HK-2 (cell line): ENCODE measurements at regions not wholly inside any gene's neighbourhood (a gene's known extent, or its start where the extent isn't known, plus 50 kb on each side); places are given as distances from the start of the nearest gene placed in this dataset.

Experiments
- DNase-seq: peaks from one replicate; pipeline ENCODE4 v3.0.0-alpha.2; 2018; ENCODE audit not compliant: unreplicated experiment

DNA sequence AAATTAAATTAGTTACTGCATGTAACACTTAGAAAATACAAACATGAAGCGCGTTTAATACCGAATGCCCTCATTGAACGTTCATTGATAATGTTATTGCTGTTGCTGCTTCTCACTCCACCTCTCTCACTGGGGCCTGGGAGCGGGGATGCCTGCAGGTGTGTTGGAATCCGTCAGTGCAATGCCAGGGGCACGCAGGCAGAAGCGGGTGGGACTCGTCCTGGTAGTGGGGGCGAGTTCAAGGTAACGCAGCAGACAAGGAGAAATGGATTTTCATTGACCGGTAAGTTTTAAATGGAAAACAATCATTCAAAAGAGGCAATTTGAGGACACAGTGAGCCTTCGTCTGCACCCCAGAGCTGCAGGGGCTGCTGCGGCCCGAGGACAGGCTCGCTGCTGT is 71.2 kb upstream of the AFDN start:
- DNase-seq = no peak

DNA sequence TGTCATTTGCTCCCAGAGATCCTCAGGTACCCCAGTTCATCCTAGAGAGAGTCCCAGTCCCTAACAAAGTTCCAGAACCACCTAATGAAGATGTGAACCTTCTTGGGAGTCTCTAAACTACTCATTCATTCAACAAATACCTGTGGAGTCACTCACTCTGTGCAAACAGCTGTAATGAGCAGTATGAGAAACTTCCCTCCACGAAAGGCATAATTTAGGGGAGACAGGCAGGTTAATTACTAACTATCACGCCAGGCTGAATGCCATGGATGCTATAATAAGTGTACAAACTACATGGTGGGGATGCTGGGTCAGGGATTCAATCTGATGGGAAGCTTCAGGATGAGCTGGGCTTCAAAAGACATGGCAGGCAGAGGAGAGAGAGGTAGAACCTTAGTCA is 70.1 kb upstream of the AFDN start:
- no peak for DNase-seq

GRCh38 chr6:167757249-167757648 is 69.5 kb upstream of the AFDN start:
- no peak for DNase-seq

DNA sequence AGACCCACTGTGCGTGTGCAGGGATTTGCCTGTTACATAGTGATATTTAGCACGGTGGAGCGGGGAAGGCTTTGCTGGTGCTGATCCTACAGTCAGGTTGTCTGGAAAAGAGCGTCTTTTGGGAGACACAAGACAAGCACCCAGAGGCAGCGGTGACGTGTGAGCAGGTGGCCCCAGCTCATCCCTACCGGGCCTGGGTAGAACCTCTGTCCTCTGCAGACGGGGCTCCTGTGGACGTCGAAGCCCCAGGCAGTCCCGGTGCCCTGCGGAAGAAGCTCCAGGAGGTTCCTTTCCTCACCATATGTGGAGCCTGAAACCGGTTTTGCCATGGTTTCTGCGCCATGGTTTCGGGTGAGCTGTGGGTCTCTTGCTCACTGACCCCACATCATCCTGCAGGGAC is 68.9 kb upstream of the AFDN start:
- DNase-seq = no peak

- DNase-seq = no peak
Measured at GRCh38 chr6:167758309-167759023, 68.2 kb upstream of the AFDN start.

- no peak for DNase-seq
Measured at GRCh38 chr6:167759206-167759605, 67.5 kb upstream of the AFDN start.

- no peak for DNase-seq
Measured at GRCh38 chr6:167759912-167760311, 66.8 kb upstream of the AFDN start.

GRCh38 chr6:167760979-167761793 is 65.5 kb upstream of the AFDN start:
- no peak for DNase-seq

DNA sequence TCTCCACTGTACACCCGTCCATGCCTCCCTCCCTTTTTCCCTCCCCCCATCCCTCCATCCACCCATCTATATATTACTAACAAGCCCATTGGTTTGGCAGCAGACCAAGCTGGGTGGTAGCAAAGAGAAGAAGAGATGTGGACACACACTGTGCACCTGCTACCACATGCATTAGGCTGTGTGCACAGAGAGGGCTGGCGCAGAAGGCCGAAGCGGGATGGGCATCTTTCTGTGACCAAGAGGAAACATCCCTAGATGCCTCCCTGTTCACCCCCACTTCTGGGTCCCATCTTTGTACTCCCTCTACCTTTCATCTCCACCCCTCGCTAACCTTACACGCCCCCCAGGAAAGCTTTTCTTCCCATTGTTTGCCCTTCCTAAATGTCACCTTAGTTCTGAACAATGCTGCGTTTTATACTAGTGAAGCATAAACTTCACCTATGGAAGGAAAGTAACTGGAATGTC is 64.9 kb upstream of the AFDN start:
- no peak for DNase-seq

- DNase-seq = no peak
Measured at GRCh38 chr6:167762259-167762962, 64.3 kb upstream of the AFDN start.

- no peak for DNase-seq
Measured at GRCh38 chr6:167763056-167763944, 63.4 kb upstream of the AFDN start.

DNA sequence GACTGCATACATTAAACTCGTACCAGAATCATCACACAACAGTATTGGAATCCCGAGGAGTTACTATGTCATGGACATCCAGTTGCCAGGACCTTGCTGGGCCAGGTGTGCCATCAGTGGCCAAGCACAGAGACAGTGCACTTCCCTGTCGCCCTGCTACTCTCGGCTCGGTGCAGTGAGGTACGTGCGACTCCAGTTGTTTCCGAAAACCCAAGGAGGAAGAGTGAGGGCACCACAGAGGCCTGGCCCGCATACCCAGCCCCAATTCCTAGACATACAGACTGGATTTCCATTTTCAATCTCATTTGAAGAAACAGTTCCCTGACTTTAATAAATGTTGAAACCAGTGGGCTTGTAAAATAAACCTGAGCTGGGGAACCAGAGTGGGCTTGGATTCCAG is 62.5 kb upstream of the AFDN start:
- no peak for DNase-seq

DNA sequence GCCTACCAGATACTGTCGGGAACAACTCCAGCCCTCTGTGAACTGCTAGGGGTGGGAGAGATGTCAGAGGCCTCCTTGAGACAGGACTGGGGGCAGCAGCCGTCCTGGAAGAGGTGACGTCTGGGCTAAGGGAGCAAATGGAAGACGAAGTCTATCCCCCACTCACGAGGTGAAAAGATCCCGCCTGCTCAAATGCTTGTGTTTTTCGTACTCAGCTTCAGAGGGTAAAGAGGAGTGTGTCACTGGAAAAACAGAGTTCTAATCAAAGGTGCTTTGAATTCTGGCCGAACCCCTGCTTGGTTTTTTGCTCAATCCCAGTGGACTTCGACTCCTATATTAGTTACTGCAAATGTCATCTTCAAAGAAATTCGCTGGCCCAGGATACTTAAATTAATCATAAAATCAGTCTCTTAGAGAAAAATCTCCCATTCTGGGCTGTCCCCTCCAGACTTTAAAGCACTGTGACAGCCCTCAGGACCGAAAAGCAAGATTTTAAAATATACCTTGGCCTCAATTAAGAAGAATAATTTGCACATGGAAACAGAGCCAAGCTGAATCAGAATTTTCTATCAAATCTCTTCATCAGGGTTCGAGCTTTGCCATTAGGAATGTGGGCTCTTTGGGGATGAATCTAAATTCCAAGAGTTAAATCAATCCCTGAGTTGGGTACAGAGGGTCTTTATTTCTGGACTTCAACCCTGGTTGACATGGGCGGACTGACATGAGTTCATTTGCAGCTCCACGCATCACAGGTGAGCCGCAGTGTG is 61.8 kb upstream of the AFDN start:
- DNase-seq = no peak

- no peak for DNase-seq
Measured at GRCh38 chr6:167766986-167767714, 59.6 kb upstream of the AFDN start.

DNA sequence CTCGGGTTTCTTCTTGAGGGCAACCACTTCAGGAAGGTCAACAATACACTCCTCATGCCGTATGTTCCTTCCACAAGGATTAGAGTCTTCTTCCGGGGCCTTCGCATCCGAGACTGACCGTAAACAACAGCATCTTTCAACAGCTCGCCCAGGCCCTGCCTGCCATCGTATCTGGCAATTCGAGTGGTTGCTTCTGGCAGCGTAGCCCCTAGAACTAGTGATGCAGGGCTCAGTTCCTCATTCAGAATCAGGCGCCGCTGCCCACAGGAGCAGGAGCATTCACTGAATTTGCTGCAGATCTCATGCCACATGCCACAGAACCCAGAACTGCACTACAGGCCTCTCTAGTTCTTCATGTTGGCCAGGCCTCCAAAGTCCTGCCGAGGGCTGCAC is 59.0 kb upstream of the AFDN start:
- no peak for DNase-seq

DNA sequence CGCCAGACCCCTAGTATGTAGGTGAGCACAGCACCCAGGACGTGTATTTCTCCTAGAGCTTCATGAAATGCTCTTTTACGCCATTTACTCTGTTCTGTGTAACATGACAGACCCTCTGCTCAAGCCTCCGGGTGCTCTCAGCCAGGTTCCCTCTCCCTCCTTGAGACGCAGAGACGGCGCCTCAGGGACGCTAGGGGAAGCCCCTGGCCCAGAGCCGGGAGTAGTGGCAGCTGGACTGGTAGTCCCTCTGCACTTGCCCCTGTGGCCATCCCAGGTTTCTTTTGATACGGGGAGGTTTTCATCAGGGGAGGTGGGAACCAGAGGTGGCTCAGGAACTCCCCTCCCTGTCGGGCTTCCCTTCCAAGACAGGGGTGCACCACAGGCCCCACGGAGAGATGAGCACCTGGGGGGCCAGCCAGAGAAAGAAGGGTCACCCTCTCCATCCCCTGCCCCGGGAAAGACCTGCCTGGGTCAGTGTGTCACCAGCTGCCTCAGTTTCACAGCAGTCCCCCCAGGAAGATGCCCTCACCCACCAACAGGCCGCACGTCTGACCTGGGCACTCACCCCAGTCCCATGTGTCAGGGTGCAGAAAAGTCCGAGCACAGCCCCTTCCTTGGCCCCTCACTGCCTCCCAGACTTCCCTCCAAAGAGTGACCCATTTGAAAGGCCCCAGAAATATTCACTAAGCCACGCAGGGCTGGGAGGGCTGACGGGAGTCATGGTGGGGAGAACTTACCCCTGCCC is 58.1 kb upstream of the AFDN start:
- DNase-seq = no peak

- DNase-seq = no peak
Measured at GRCh38 chr6:167769408-167770190, 57.1 kb upstream of the AFDN start.

DNA sequence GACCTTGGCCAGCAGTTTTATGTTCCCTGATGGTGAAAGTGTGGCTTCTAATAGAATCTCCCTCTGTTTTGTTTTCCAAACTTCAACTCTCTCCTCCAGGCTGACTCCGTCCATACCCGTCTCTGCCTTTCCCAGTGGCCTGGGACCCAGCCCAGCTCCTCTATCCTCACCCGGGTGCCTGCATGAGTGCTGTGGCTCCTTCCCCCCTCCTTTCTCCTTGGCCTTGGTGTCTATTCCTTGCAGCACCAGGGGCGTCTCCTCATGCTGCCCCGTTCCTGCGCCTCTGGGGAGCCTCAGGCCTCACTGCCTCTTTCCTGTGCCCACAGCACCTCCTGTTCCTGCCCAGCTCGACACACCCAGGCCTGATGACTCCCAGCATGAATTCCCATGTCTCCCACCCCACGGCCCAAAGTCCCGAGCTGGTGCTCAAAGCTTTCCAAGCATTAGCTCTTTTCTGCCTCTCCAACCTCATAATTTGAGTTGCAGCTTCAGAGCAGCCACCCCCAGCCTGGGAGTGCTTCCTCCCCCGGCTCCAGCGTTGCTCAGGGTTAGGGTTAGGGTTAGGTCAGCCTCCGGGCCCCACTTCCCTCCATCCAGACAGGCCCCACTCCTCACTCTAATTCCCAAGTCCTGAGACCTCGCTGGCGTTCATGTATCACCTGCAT is 56.3 kb upstream of the AFDN start:
- DNase-seq = no peak
